Medulla oblongata (tissue), 1 donor: ENCODE measurements at regions not wholly inside any gene's neighbourhood (a gene's known extent, or its start where the extent isn't known, plus 50 kb on each side); places are given as distances from the start of the nearest gene placed in this dataset.
A peak's percentile ranks its signal among the peaks of the same experiment; 100 is the strongest.

Source experiments
- DNase-seq: peaks from one replicate; pipeline ENCODE4 v3.0.0-alpha.2; 2015; ENCODE audit errors: extremely low spot score

DNA sequence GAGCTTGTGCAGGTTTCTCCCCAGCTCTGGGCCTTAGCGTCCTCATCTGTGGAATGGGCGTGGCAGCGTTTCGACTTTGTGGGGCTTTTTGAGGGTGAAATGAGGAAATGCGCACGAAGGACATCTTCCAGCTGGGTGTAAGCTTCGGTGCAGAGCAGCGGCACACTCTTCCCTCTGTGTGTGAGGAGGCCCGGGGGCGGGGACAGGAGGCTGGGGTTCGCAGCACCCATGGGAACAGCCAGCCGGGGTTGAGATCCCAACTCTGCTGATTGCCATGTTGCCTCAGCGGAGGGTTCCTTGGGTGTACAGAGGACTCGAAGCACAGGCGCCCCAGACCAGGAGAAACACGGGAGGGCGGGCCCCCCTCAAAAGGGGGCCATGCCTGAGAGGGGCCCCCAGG lies 265.6 kb downstream of the NSG2 start:
- DNase-seq: no peak

DNA sequence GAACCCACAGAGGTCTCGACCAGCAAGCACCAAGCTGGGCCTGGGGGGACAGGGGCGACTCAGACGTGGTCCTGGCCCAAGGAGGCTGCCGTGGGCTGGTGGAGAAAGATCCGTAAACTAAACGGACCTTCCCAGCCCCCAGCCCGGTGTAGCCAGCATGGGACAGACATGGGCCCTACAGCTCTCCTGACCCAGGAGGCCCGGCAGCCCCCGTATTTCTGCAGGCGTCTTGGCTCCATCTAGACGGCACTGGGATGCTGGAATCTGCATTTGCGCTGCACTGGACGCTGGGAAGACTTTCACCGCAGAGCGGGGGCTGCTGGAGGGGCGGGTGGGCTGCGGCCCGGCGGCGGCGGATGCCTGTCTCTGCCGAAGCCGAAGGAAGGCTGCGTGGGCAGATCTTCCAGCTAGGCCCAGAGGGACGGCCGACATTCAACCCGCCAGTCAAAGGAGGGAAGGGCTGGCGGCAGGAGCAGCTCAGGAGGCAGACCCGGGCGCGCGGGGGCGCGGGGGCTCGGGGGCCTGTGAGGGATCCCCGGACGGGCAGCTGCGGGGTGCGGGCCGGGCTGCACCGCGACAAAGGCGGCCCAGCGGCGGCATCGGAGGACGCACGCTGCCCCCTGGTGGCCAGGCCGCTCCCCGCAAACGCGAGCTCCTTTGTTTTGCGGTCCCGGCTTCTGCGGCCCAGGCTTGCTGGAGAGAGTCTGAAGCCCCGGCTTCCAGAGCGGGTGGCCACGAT lies 266.2 kb downstream of the NSG2 start:
- DNase-seq: peak; percentile 60

DNA sequence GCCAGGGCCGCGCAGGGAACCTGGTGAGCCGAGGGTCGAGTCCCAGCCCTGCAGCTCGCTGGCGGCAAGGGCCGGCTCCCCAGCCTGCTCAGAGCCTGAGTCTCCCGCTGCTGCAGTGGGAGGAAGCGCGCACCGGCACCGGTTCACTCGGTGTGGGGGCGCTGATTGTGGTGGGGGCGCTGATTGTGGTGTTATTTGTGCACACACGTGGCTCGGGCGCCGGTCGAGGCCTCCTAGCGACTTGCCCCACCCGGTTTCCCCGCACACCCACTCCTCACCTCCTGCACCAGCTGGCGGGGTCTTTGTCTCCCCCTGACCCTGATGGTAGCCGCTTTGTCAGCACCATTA lies 266.7 kb downstream of the NSG2 start:
- no peak for DNase-seq

DNA sequence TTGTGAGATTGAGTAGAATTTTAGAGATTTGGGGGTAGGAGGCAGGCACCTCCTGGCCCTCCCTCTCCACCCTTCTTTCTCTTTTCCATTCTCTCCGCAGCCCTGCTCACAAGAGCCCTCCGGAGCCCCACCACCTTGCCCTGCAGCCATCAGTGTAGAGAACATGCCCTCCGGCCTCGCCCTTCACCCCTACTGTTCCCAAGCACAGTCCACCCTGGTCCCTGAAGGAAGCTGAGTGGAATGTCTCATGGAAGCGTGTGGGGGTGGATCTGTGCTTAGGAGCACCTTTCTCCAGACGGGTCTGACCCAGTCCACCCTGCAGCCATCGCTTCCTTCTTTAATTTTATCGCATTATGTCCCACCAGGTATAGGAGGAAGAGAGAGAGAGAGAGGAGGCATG lies 267.1 kb downstream of the NSG2 start:
- no peak for DNase-seq

DNA sequence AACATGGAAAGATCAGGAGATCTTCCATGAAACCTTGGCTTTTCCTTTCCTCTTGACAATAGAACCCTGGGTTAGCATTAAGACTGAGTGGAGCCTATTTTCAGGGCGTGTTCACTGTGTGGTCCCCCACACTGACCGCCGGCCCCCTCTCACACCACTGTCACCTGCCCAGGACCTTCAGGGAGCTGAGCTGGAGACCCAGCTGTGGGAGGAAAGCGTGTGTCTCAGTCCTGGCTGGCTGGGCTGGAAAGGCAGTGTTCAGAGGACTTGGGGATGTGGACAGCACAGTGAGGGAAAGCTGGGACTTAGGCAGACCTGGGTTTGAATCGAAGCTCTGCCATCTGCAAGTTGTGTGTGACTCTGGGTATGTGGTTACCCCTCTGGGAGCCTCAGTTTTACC lies 268.1 kb downstream of the NSG2 start:
- DNase-seq: no peak

DNA sequence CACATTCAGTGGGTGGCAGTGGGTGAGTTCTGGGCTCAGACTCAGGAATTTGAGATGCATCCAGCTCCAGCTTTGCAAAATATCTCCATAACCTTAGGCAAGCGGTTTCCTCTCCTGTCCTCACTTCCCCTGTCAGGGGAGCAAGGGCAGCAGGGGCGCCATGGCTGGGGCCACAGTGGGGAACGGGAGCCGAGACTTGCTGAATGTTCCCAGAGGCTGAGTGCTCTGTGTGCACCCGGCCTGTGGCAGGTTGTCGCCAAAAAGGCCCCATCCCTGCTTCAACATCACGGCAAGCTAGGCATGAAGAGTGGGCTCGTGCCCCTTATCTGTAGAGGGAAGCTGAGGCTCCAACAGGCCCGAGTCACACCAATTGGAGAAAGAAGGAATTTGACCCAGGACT lies 268.8 kb downstream of the NSG2 start:
- no peak for DNase-seq

DNA sequence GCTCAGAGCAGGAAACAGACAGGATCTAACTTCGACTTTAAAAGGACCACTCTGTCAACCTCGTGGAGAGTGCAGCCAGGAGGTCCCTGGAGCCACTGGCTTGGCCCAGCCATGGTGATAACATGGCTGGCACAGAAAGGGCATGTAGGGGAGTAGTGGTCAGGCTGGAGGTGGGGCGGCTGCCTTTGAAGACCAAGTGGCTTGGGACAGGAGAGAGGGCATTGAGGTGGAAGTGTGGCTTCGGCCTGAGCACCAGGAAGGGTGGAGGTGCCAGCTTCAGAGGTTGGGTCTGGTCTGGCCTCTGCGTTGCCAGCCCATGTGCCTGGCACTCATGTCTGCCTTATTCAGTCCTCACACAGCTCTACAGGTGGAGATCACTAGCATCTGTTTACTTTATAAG lies 270.0 kb downstream of the NSG2 start:
- no peak for DNase-seq

- no peak for DNase-seq
Measured at GRCh38 chr5:174315871-174316270, 270.4 kb downstream of the NSG2 start.

DNA sequence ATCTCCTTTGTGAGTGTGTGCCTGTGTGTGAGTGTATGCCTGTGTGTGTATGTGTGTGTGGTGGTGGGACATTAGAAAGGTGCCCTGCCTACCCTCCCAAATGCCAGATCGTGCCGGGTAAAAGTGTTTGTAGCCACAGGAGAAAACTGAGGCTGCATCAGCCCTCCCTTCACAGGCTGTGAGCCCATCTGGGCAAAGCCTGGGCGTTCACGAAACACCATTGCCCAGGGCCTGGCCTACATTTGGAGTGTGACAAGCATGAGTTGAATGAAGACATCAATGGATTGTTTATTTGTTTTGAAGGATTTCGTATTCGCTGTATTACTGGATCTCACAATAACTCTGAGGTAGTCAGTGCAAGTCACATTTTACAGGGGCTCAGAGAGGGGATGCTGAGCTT lies 270.8 kb downstream of the NSG2 start:
- no peak for DNase-seq

- DNase-seq: peak; percentile 75
Measured at GRCh38 chr5:174317256-174317894, 271.9 kb downstream of the NSG2 start.

GRCh38 chr5:174318578-174318977 lies 273.1 kb downstream of the NSG2 start:
- no peak for DNase-seq

- DNase-seq: no peak
Measured at GRCh38 chr5:174319551-174319950, 274.0 kb downstream of the NSG2 start.

DNA sequence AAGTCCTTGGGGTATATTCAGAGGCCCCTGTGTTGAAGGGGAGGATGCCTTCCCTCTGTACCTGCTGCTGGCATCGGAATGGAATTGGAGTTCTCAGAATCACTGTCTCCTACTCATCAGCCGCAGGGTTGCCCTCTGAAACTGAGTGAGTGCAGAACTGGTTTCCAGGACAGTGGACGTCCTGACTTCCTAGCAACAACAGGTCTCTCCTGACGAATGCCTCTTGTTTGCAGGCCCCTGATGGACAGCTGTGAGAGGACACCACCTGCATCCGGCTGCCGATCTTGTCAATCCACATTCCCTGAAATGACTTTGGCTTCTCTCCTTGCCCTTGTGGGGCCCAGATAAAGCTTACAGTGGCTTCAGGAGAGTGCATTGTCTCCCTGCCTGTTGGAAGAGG lies 274.5 kb downstream of the NSG2 start:
- no peak for DNase-seq

DNA sequence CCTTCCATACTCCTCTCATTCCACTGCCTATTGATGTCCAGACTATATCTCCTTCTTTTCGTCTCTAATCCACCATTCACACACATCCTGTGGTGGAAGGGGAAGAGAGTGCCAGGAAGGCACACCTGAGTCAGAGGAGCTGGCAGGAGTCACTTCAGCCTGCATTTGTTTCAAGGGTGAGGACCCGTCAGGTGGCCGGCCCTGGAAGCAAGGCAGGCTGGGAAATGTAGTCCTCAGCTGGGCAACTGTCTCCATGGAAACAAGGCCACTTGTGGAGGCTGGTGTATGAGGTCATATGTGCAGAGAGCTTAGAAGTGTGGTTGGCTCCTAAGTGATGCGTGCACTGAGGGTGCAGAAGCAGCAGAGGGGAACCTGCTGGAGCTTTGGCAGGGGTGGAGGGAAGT lies 278.4 kb downstream of the NSG2 start:
- peak; percentile 31 for DNase-seq

DNA sequence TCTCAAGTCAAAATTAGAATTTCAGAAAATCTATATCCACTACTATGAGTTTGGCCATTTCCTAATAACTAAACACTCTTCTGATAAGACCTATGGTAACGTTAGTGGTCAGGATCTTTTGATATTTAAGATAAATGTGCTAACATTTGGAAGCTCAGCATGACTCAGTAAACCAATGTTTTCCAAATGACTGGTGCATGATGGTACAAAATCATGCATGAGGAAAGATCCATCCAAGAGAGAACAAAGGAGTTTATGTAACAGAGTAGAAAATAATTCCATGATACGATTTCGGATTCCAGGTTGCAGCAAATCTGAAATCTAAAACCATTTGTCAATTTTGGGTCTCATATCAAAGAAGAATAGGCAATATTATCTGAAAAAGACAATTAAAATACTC lies 279.2 kb downstream of the NSG2 start:
- no peak for DNase-seq

GRCh38 chr5:174325431-174325830 lies 279.9 kb downstream of the NSG2 start:
- no peak for DNase-seq

DNA sequence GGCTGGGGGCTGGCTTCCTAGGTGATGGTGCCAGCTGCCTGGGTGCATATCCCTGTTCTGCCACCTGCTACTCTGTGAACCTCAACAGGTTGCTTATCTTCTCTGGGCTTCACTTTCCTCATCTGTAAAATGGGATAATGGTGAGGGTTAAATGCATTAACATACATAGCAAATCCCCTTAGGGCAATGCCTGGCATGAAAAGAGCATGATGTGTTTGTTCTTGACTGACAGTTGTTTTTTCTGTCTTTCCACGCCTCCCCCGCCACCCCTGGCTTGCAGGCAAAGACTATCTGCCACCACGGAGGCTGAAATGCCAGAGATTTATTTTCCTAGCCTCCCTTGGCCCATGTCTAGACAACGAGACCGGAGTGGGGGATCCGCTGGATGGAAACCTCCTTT lies 280.5 kb downstream of the NSG2 start:
- DNase-seq: no peak

- no peak for DNase-seq
Measured at GRCh38 chr5:174326372-174326771, 280.9 kb downstream of the NSG2 start.

DNA sequence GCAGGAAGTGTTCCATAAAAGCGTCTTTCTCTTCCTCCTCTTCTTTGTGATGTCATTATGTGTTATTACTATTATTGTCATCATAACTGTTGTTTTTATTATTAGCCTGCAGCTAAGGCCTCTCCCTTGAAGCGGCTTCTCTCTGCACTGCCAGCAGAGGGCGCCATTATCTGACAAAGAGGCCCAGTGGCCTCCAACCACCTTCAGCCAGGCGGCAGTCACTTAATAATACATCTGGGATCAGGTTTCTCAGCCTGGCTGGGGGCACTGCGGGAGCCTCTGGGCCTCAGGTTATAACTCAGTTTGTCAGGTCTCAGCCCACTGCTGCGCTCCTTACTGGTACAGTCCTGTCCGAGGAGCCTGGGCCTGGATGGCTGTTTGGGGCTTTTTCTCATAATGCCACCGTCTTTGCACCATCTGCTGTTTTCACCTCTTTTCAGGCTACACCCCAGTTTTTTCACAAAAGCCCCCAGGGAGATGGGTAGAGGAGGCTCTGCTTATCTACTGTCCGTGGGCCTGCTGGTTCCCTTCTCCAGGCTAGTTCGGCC lies 281.9 kb downstream of the NSG2 start:
- DNase-seq: peak; percentile 43

GRCh38 chr5:174327896-174328295 lies 282.4 kb downstream of the NSG2 start:
- DNase-seq: no peak

- DNase-seq: no peak
Measured at GRCh38 chr5:174328631-174329299, 283.3 kb downstream of the NSG2 start.

- DNase-seq: no peak
Measured at GRCh38 chr5:174329738-174330137, 284.2 kb downstream of the NSG2 start.
